ENCODE measurements at regions not wholly inside any gene's neighbourhood (a gene's known extent, or its start where the extent isn't known, plus 50 kb on each side); places are given as distances from the start of the nearest gene placed in this dataset.

GRCh38 chr13:54337540-54337939, 1308.9 kb downstream of the OLFM4 start:
- Histone ChIP-seq H3K27me3 (ENCODE audit: insufficient read depth, low read length) (no peaks in the 10 kb centered on the region), H2AFZ (ENCODE audit: low read depth, low read length) (no peak overlapping the region), H3K9ac (ENCODE audit: low read length) (no peak overlapping the region), H3K36me3 (ENCODE audit: insufficient read depth, low read length) (no peaks in the 10 kb centered on the region), H3K79me2 (ENCODE audit: insufficient read depth, low read length) (no peaks in the 10 kb centered on the region), H3K4me3 (ENCODE audit: insufficient read depth, low read depth, low read length) (no peak overlapping the region), H3K4me1 (ENCODE audit: insufficient read depth, low read length) (no peaks in the 10 kb centered on the region), H3K27ac (ENCODE audit: low read depth, low read length) (no peak overlapping the region), H4K20me1 (ENCODE audit: insufficient read depth, low read length) (no peaks in the 10 kb centered on the region), H3K4me2 (ENCODE audit: low read length) (no peak overlapping the region), H3K9me3 (ENCODE audit: insufficient read depth, low read depth, low read length) (no peaks in the 10 kb centered on the region)
- Mint-ChIP-seq H3K9me3 (ENCODE audit: unreplicated experiment) (no peaks in the 10 kb centered on the region), H3K4me3 (ENCODE audit: unreplicated experiment) (no peak overlapping the region), H3K27ac (ENCODE audit: unreplicated experiment) (no peak overlapping the region), H3K4me1 (ENCODE audit: low read depth, unreplicated experiment) (peaks cover 7% of the 10 kb centered on the region), H3K36me3 (ENCODE audit: low read depth, unreplicated experiment) (no peaks in the 10 kb centered on the region), H3K27me3 (ENCODE audit: low read depth, unreplicated experiment) (no peaks in the 10 kb centered on the region)
- FAIRE-seq (no peak), DNase-seq (ENCODE audit: low read depth) (no peak)
- TF ChIP-seq CTCF (IDR thresholded peaks at IDR 0.05; ENCODE audit: insufficient read depth, low read depth, low read length), result no peak
- no peak for TF ChIP-seq EZH2 (IDR thresholded peaks at IDR 0.05; ENCODE audit: insufficient read depth, low read length)

GRCh38 chr13:54347531-54347930, 1318.9 kb downstream of the OLFM4 start:
- no peaks in the 10 kb centered on the region for H3K4me1 Mint-ChIP-seq (ENCODE audit: low read depth, unreplicated experiment)
- Histone ChIP-seq H3K79me2 (ENCODE audit: insufficient read depth, low read length) (no peaks in the 10 kb centered on the region), H3K36me3 (ENCODE audit: insufficient read depth, low read length) (no peaks in the 10 kb centered on the region), H3K4me3 (ENCODE audit: insufficient read depth, low read depth, low read length) (no peak overlapping the region), H3K4me1 (ENCODE audit: insufficient read depth, low read length) (no peaks in the 10 kb centered on the region), H3K9me3 (ENCODE audit: insufficient read depth, low read depth, low read length) (no peaks in the 10 kb centered on the region), H3K9ac (ENCODE audit: low read length) (no peak overlapping the region), H3K27ac (ENCODE audit: low read depth, low read length) (no peak overlapping the region), H2AFZ (ENCODE audit: low read depth, low read length) (no peak overlapping the region), H4K20me1 (ENCODE audit: insufficient read depth, low read length) (no peaks in the 10 kb centered on the region), H3K27me3 (ENCODE audit: insufficient read depth, low read length) (no peaks in the 10 kb centered on the region), H3K4me2 (ENCODE audit: low read length) (no peak overlapping the region)
- H3K36me3 Mint-ChIP-seq (ENCODE audit: low read depth, unreplicated experiment), result no peaks in the 10 kb centered on the region
- H3K27me3 Mint-ChIP-seq (ENCODE audit: low read depth, unreplicated experiment), result no peaks in the 10 kb centered on the region
- TF ChIP-seq EZH2 (IDR thresholded peaks at IDR 0.05; ENCODE audit: insufficient read depth, low read length), result no peak
- TF ChIP-seq CTCF (IDR thresholded peaks at IDR 0.05; ENCODE audit: insufficient read depth, low read depth, low read length), result no peak
- no peaks in the 10 kb centered on the region for H3K9me3 Mint-ChIP-seq (ENCODE audit: unreplicated experiment)
- FAIRE-seq, result no peak
- H3K4me3 Mint-ChIP-seq (ENCODE audit: unreplicated experiment), result no peak overlapping the region
- DNase-seq (ENCODE audit: low read depth), result no peak
- H3K27ac Mint-ChIP-seq (ENCODE audit: unreplicated experiment), result no peak overlapping the region

- Mint-ChIP-seq H3K4me1 (ENCODE audit: low read depth, unreplicated experiment) (no peaks in the 10 kb centered on the region), H3K4me3 (ENCODE audit: unreplicated experiment) (no peak overlapping the region), H3K36me3 (ENCODE audit: low read depth, unreplicated experiment) (no peaks in the 10 kb centered on the region), H3K9me3 (ENCODE audit: unreplicated experiment) (peaks cover 3% of the 10 kb centered on the region), H3K27me3 (ENCODE audit: low read depth, unreplicated experiment) (no peaks in the 10 kb centered on the region), H3K27ac (ENCODE audit: unreplicated experiment) (no peak overlapping the region)
- Histone ChIP-seq H3K4me3 (ENCODE audit: insufficient read depth, low read depth, low read length) (no peak overlapping the region), H3K9me3 (ENCODE audit: insufficient read depth, low read depth, low read length) (no peaks in the 10 kb centered on the region), H3K27ac (ENCODE audit: low read depth, low read length) (no peak overlapping the region), H3K27me3 (ENCODE audit: insufficient read depth, low read length) (no peaks in the 10 kb centered on the region), H3K79me2 (ENCODE audit: insufficient read depth, low read length) (no peaks in the 10 kb centered on the region), H3K4me1 (ENCODE audit: insufficient read depth, low read length) (no peaks in the 10 kb centered on the region), H3K36me3 (ENCODE audit: insufficient read depth, low read length) (no peaks in the 10 kb centered on the region), H3K4me2 (ENCODE audit: low read length) (no peak overlapping the region), H2AFZ (ENCODE audit: low read depth, low read length) (no peak overlapping the region), H4K20me1 (ENCODE audit: insufficient read depth, low read length) (no peaks in the 10 kb centered on the region), H3K9ac (ENCODE audit: low read length) (no peak overlapping the region)
- DNase-seq (ENCODE audit: low read depth) (no peak), FAIRE-seq (no peak)
- TF ChIP-seq EZH2 (IDR thresholded peaks at IDR 0.05; ENCODE audit: insufficient read depth, low read length) (no peak), CTCF (IDR thresholded peaks at IDR 0.05; ENCODE audit: insufficient read depth, low read depth, low read length) (no peak)
Measured at GRCh38 chr13:54356209-54356608, 1327.6 kb downstream of the OLFM4 start.

Data from astrocyte (in vitro differentiated cells and primary cell).